Astrocyte (in vitro differentiated cells and primary cell): ENCODE measurements at regions not wholly inside any gene's neighbourhood (a gene's known extent, or its start where the extent isn't known, plus 50 kb on each side); places are given as distances from the start of the nearest gene placed in this dataset.

Experiments used
- DNase-seq: peaks from one replicate; pipeline ENCODE4 v3.0.0-alpha.2; 2010; ENCODE audit warnings: low read depth
- FAIRE-seq: peaks from 2 replicates; lab custom pipeline; 2011; peaks lifted over from hg19 to GRCh38; lab: Jason Lieb, UNC
- H2AFZ ChIP-seq: 2 replicates; pipeline ENCODE4 v1.6.0; 2012; ENCODE audit warnings: low read depth, low read length, inconsistent platforms
- H3K27ac ChIP-seq: 2 replicates; pipeline ENCODE4 v1.5.1; 2011; ENCODE audit warnings: low read depth, low read length, inconsistent platforms
- H3K27me3 ChIP-seq: 2 replicates; pipeline ENCODE4 v1.6.0; 2011; ENCODE audit warnings: low read length, inconsistent platforms; ENCODE audit not compliant: insufficient read depth
- H3K36me3 ChIP-seq: 2 replicates; pipeline ENCODE4 v1.5.1; 2011; ENCODE audit warnings: low read length, inconsistent platforms; ENCODE audit not compliant: insufficient read depth
- H3K4me1 ChIP-seq: 2 replicates; pipeline ENCODE4 v1.5.1; 2011; ENCODE audit warnings: low read length, inconsistent platforms; ENCODE audit not compliant: insufficient read depth
- H3K4me2 ChIP-seq: 2 replicates; pipeline ENCODE4 v1.6.0; 2012; ENCODE audit warnings: low read length, inconsistent platforms
- H3K4me3 ChIP-seq: 2 replicates; pipeline ENCODE4 v1.5.1; 2011; ENCODE audit warnings: low read depth, mild to moderate bottlenecking, low read length, inconsistent platforms; ENCODE audit not compliant: insufficient read depth
- H3K79me2 ChIP-seq: 2 replicates; pipeline ENCODE4 v1.6.0; 2012; ENCODE audit warnings: mild to moderate bottlenecking, low read length, inconsistent platforms; ENCODE audit not compliant: insufficient read depth
- H3K9ac ChIP-seq: 2 replicates; pipeline ENCODE4 v1.6.0; 2012; ENCODE audit warnings: mild to moderate bottlenecking, low read length, inconsistent platforms
- H3K9me3 ChIP-seq: 2 replicates; pipeline ENCODE4 v1.5.1; 2012; ENCODE audit warnings: low read depth, mild to moderate bottlenecking, low read length, inconsistent platforms; ENCODE audit not compliant: insufficient read depth
- H4K20me1 ChIP-seq: 2 replicates; pipeline ENCODE4 v1.6.0; 2012; ENCODE audit warnings: low read length, inconsistent platforms; ENCODE audit not compliant: insufficient read depth
- H3K27ac Mint-ChIP-seq: one replicate; pipeline ENCODE4 v1.8.0; 2021; ENCODE audit warnings: mild to moderate bottlenecking, mixed read lengths; ENCODE audit not compliant: unreplicated experiment
- H3K27me3 Mint-ChIP-seq: one replicate; pipeline ENCODE4 v1.8.0; 2021; ENCODE audit warnings: low read depth, mixed read lengths; ENCODE audit not compliant: unreplicated experiment
- H3K36me3 Mint-ChIP-seq: one replicate; pipeline ENCODE4 v1.8.0; 2021; ENCODE audit warnings: low read depth, mixed read lengths; ENCODE audit not compliant: unreplicated experiment
- H3K4me1 Mint-ChIP-seq: one replicate; pipeline ENCODE4 v1.8.0; 2021; ENCODE audit warnings: low read depth, mixed read lengths; ENCODE audit not compliant: unreplicated experiment
- H3K4me3 Mint-ChIP-seq: one replicate; pipeline ENCODE4 v1.8.0; 2021; ENCODE audit warnings: mild to moderate bottlenecking, moderate library complexity, mixed read lengths; ENCODE audit not compliant: unreplicated experiment
- H3K9me3 Mint-ChIP-seq: one replicate; pipeline ENCODE4 v1.8.0; 2021; ENCODE audit warnings: mild to moderate bottlenecking, mixed read lengths; ENCODE audit not compliant: unreplicated experiment
- CTCF ChIP-seq: IDR thresholded peaks from 2 replicates; pipeline ENCODE4 v1.5.1; 2011; ENCODE audit warnings: low read depth, mild to moderate bottlenecking, inconsistent platforms, low read length, moderate library complexity; ENCODE audit not compliant: insufficient read depth
- EZH2 ChIP-seq: IDR thresholded peaks from 2 replicates; pipeline ENCODE4 v1.6.1; 2012; ENCODE audit warnings: mild to moderate bottlenecking, low read length, inconsistent platforms; ENCODE audit not compliant: insufficient read depth

- Mint-ChIP-seq H3K9me3 (no peaks in the 10 kb centered on the region), H3K27ac (no peak overlapping the region), H3K4me3 (no peak overlapping the region), H3K4me1 (peaks cover 5% of the 10 kb centered on the region), H3K36me3 (no peaks in the 10 kb centered on the region), H3K27me3 (peaks cover 4% of the 10 kb centered on the region)
- no peaks in the 10 kb centered on the region for H3K4me1 ChIP-seq
- H3K4me3 ChIP-seq = no peak overlapping the region
- no peaks in the 10 kb centered on the region for H3K36me3 ChIP-seq
- no peak overlapping the region for H3K4me2 ChIP-seq
- H2AFZ ChIP-seq = no peak overlapping the region
- no peaks in the 10 kb centered on the region for H3K27me3 ChIP-seq
- no peaks in the 10 kb centered on the region for H4K20me1 ChIP-seq
- H3K79me2 ChIP-seq = no peaks in the 10 kb centered on the region
- H3K9me3 ChIP-seq = no peaks in the 10 kb centered on the region
- no peak overlapping the region for H3K27ac ChIP-seq
- TF ChIP-seq CTCF = no peak
- no peak for TF ChIP-seq EZH2
- FAIRE-seq = no peak
- no peak for DNase-seq
- H3K9ac ChIP-seq = no peak overlapping the region
These were observed 1292.4 kb downstream of the EPHA7 start for GRCh38 chr6:92126983-92127382.

- H3K27me3 ChIP-seq = no peaks in the 10 kb centered on the region
- Mint-ChIP-seq H3K9me3 (no peaks in the 10 kb centered on the region), H3K4me1 (peaks cover 5% of the 10 kb centered on the region), H3K27ac (no peak overlapping the region), H3K36me3 (no peaks in the 10 kb centered on the region), H3K4me3 (no peak overlapping the region), H3K27me3 (peaks cover 4% of the 10 kb centered on the region)
- TF ChIP-seq EZH2 = no peak
- no peaks in the 10 kb centered on the region for H3K79me2 ChIP-seq
- no peaks in the 10 kb centered on the region for H4K20me1 ChIP-seq
- no peak overlapping the region for H3K9ac ChIP-seq
- no peaks in the 10 kb centered on the region for H3K4me1 ChIP-seq
- H3K27ac ChIP-seq = no peak overlapping the region
- no peak for FAIRE-seq
- H3K4me2 ChIP-seq = no peak overlapping the region
- no peak overlapping the region for H3K4me3 ChIP-seq
- DNase-seq = no peak
- H3K9me3 ChIP-seq = no peaks in the 10 kb centered on the region
- H3K36me3 ChIP-seq = no peaks in the 10 kb centered on the region
- no peak overlapping the region for H2AFZ ChIP-seq
These were observed 1293.3 kb downstream of the EPHA7 start for GRCh38 chr6:92126088-92126487.

GRCh38 chr6:92125681-92126080, 1293.7 kb downstream of the EPHA7 start:
- no peak for FAIRE-seq
- no peak overlapping the region for H3K9ac ChIP-seq
- H3K27me3 Mint-ChIP-seq = peaks cover 4% of the 10 kb centered on the region
- no peak overlapping the region for H3K27ac ChIP-seq
- DNase-seq = no peak
- H3K36me3 Mint-ChIP-seq = no peaks in the 10 kb centered on the region
- peaks cover 5% of the 10 kb centered on the region for H3K4me1 Mint-ChIP-seq
- H3K27me3 ChIP-seq = no peaks in the 10 kb centered on the region
- H4K20me1 ChIP-seq = no peaks in the 10 kb centered on the region
- no peaks in the 10 kb centered on the region for H3K9me3 ChIP-seq
- H3K4me1 ChIP-seq = no peaks in the 10 kb centered on the region
- H3K4me2 ChIP-seq = no peak overlapping the region
- no peaks in the 10 kb centered on the region for H3K36me3 ChIP-seq
- no peak overlapping the region for H3K4me3 ChIP-seq
- H3K27ac Mint-ChIP-seq = no peak overlapping the region
- no peak overlapping the region for H2AFZ ChIP-seq
- H3K4me3 Mint-ChIP-seq = no peak overlapping the region
- no peaks in the 10 kb centered on the region for H3K79me2 ChIP-seq
- TF ChIP-seq CTCF = no peak
- no peak for TF ChIP-seq EZH2
- no peaks in the 10 kb centered on the region for H3K9me3 Mint-ChIP-seq
